C4-2B (cell line): ENCODE measurements at regions not wholly inside any gene's neighbourhood (a gene's known extent, or its start where the extent isn't known, plus 50 kb on each side); places are given as distances from the start of the nearest gene placed in this dataset.

Experiments used
- ZFX ChIP-seq: fragments of 450-650 bp; IDR thresholded peaks from 2 replicates; pipeline ENCODE4 v1.6.1; 2017
- TF ChIP-seq, protein P1 (sequence below): fragments of 450-650 bp; conservative IDR thresholded peaks from 2 replicates; pipeline ENCODE4 v1.5.1; 2017; ENCODE audit warnings: mild to moderate bottlenecking

DNA sequence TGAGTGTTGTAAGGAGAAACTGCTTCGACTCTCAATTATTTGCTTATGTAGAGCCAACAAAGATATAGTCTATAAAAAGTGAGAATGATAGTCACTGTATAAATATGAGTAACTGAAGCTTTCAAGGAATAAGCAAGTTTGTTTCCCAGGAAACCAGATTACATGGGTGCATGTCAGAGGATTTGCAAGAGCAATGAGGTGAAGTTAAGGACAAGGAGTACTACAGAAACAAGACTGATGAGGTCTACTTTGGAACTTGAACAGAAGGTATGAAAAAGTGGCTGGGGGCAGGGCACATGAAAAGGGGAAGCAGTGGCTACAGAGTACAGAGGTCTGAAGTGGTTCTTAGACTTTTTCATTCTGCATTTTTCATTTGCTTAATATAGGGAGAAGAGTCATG is 321.0 kb upstream of the CXXC4 start:
- TF ChIP-seq, protein P1, sequence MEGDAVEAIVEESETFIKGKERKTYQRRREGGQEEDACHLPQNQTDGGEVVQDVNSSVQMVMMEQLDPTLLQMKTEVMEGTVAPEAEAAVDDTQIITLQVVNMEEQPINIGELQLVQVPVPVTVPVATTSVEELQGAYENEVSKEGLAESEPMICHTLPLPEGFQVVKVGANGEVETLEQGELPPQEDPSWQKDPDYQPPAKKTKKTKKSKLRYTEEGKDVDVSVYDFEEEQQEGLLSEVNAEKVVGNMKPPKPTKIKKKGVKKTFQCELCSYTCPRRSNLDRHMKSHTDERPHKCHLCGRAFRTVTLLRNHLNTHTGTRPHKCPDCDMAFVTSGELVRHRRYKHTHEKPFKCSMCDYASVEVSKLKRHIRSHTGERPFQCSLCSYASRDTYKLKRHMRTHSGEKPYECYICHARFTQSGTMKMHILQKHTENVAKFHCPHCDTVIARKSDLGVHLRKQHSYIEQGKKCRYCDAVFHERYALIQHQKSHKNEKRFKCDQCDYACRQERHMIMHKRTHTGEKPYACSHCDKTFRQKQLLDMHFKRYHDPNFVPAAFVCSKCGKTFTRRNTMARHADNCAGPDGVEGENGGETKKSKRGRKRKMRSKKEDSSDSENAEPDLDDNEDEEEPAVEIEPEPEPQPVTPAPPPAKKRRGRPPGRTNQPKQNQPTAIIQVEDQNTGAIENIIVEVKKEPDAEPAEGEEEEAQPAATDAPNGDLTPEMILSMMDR: no peak
- no peak for TF ChIP-seq ZFX
